B cell (primary cell): ENCODE measurements at regions not wholly inside any gene's neighbourhood (a gene's known extent, or its start where the extent isn't known, plus 50 kb on each side); places are given as distances from the start of the nearest gene placed in this dataset.

Experiments
- ATAC-seq: fragments of 200-7000 bp; cut with Tn5 transposase; one replicate; pipeline ENCODE4 v1.10.0; 2021; ENCODE audit warnings: low read depth, mild to moderate bottlenecking, moderate number of reproducible peaks, moderate library complexity
- CTCF ChIA-PET: fragments of 350-600 bp; sonication (Branson Sonifier 250); formaldehyde crosslinking; loops from one replicate; lab custom pipeline; 2021; ENCODE audit warnings: antibody characterized with exemption, inconsistent platforms; lab: Charles Lee
- POLR2A ChIA-PET: fragments of 350-600 bp; sonication (Branson Sonifier 250); formaldehyde crosslinking; loops from one replicate; lab custom pipeline; 2021; ENCODE audit warnings: antibody characterized with exemption; lab: Charles Lee
- DNase-seq: peaks from one replicate; pipeline ENCODE4 v3.0.0; 2013
- H2AFZ ChIP-seq: 2 replicates; pipeline ENCODE4 v1.6.1; 2012; ENCODE audit warnings: mild to moderate bottlenecking, low read depth, low read length; ENCODE audit not compliant: insufficient read depth, poor library complexity, severe bottlenecking
- H3K27ac ChIP-seq, 2 donors: 1 replicate in 1 of 2; 2 replicates in 1 of 2; pipeline ENCODE4 v1.5.1; 2012 to 2013; ENCODE audit warnings: low read length in 2 of 2, mild to moderate bottlenecking in 2 of 2, moderate library complexity in 1 of 2
- H3K27me3 ChIP-seq, 4 experiments: fragments of 200-600 bp in 1 of 4; sonication (generic) in 1 of 4; replicated peaks in 1 of 4; 1 replicate in 2 of 4; 2 replicates in 2 of 4; pipeline versions ENCODE4 v1.6.1 to v1.7.0; 2013 to 2016; ENCODE audit warnings: low read length in 3 of 4, mild to moderate bottlenecking in 2 of 4, mixed read lengths in 1 of 4, moderate library complexity in 1 of 4; ENCODE audit not compliant: insufficient read depth in 4 of 4, control insufficient read depth in 3 of 4; ENCODE audit errors: control extremely low read depth in 1 of 4
- H3K36me3 ChIP-seq, 2 experiments: replicated peaks in 1 of 2; 1 replicate in 1 of 2; 2 replicates in 1 of 2; pipeline versions ENCODE4 v1.6.1 to v1.7.1; 2013; ENCODE audit warnings: low read length in 1 of 2; ENCODE audit not compliant: insufficient read depth in 2 of 2, control insufficient read depth in 1 of 2; ENCODE audit errors: control extremely low read depth in 1 of 2, extremely low read depth in 1 of 2
- H3K4me1 ChIP-seq, 2 donors: fragments of 200-600 bp in 1 of 2; sonication (generic) in 1 of 2; 1 replicate in 1 of 2; 2 replicates in 1 of 2; pipeline versions ENCODE4 v1.5.1 to v1.6.1; 2013 to 2017; ENCODE audit warnings: low read length in 2 of 2; ENCODE audit not compliant: control insufficient read depth in 2 of 2, insufficient read depth in 2 of 2
- H3K4me2 ChIP-seq: replicated peaks from 2 replicates; pipeline ENCODE3; 2012; ENCODE audit warnings: mild to moderate bottlenecking, low read depth, low read length; ENCODE audit not compliant: poor library complexity, severe bottlenecking
- H3K4me3 ChIP-seq, 5 experiments: fragments of 200-600 bp in 1 of 5; sonication (generic) in 1 of 5; 1 replicate in 3 of 5; 2 replicates in 2 of 5; pipeline versions ENCODE4 v1.5.1 to v1.7.0; 2011 to 2016; ENCODE audit warnings: low read length in 4 of 5, mild to moderate bottlenecking in 4 of 5, low read depth in 2 of 5, control low read depth in 1 of 5, moderate library complexity in 1 of 5; ENCODE audit not compliant: insufficient read depth in 1 of 5; ENCODE audit errors: control extremely low read depth in 1 of 5, extremely low read depth in 1 of 5
- H3K79me2 ChIP-seq: fragments of 200-600 bp; sonication (generic); one replicate; pipeline ENCODE4 v1.6.0; 2016; ENCODE audit warnings: low read length; ENCODE audit not compliant: control insufficient read depth, insufficient read depth
- H3K9ac ChIP-seq: fragments of 200-600 bp; sonication (generic); 2 replicates; pipeline ENCODE4 v1.6.1; 2017; ENCODE audit warnings: mild to moderate bottlenecking, low read length, moderate library complexity
- H3K9me3 ChIP-seq, 3 donors: one replicate each; pipeline versions ENCODE4 v1.6.1 to v1.7.1; 2013; ENCODE audit warnings: low read length in 2 of 3; ENCODE audit not compliant: control insufficient read depth in 2 of 3, insufficient read depth in 1 of 3; ENCODE audit errors: control extremely low read depth in 1 of 3
- H4K20me1 ChIP-seq: 2 replicates; pipeline ENCODE4 v1.6.0; 2012; ENCODE audit warnings: mild to moderate bottlenecking, low read length; ENCODE audit not compliant: insufficient read depth, control insufficient read depth, poor library complexity, severe bottlenecking
- H3K27ac Mint-ChIP-seq: one replicate; pipeline ENCODE4 v1.8.0; 2021; ENCODE audit warnings: mixed read lengths
- H3K27me3 Mint-ChIP-seq: one replicate; pipeline ENCODE4 v1.8.0; 2021; ENCODE audit warnings: mixed read lengths
- H3K4me1 Mint-ChIP-seq: one replicate; pipeline ENCODE4 v1.8.0; 2021; ENCODE audit warnings: mixed read lengths
- H3K4me3 Mint-ChIP-seq: one replicate; pipeline ENCODE4 v1.8.0; 2021; ENCODE audit warnings: mixed read lengths
- H3K9me3 Mint-ChIP-seq: one replicate; pipeline ENCODE4 v1.8.0; 2022; ENCODE audit warnings: mixed read lengths; ENCODE audit not compliant: insufficient read depth
- EZH2 ChIP-seq: IDR thresholded peaks from 2 replicates; pipeline ENCODE4 v1.6.1; 2012; ENCODE audit warnings: borderline replicate concordance, low read depth, mild to moderate bottlenecking, moderate library complexity, low read length; ENCODE audit not compliant: insufficient read depth, poor library complexity, severe bottlenecking
- WGBS: methylation state at CpG from one replicate; pipeline ENCODE4 v1.1.5; 2013; ENCODE audit warnings: missing lambda C conversion rate; ENCODE audit not compliant: insufficient coverage; 5-methylcytosine and 5-hydroxymethylcytosine counted together
- intact Hi-C: fragments of 100-400 bp; cut with micrococcal nuclease; formaldehyde crosslinking; loops from one replicate; pipeline ENCODE4 v1.10.0; 2022
- TF ChIP-seq, protein P1 (sequence below): fragments of 200-600 bp; IDR thresholded peaks from one replicate; pipeline ENCODE4 v1.8.0; 2022; ENCODE audit warnings: antibody characterized with exemption, mild to moderate bottlenecking

DNA sequence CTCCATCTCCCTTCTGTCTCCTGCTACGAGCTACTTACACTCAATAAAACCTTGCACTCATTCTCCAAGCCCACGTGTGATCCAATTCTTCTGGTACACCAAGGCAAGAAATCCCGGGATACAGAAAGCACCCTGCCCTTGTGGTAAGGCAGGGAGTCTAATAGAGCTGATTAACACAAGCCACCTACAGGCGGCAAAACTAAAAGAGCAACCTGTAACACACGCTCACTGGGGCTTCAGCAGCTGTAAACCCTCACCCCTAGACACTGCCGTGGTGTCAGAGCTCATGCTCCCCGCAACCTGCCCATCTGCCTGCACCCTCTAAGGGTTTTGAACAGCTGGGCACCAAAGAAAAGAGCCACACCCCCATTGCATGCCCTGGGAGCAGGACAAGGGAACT lies 755.4 kb upstream of the HTR2C start:
- no peaks in the 10 kb centered on the region for H3K9me3 Mint-ChIP-seq
- ATAC-seq (no peak), DNase-seq (no peak)
- TF ChIP-seq, protein P1, sequence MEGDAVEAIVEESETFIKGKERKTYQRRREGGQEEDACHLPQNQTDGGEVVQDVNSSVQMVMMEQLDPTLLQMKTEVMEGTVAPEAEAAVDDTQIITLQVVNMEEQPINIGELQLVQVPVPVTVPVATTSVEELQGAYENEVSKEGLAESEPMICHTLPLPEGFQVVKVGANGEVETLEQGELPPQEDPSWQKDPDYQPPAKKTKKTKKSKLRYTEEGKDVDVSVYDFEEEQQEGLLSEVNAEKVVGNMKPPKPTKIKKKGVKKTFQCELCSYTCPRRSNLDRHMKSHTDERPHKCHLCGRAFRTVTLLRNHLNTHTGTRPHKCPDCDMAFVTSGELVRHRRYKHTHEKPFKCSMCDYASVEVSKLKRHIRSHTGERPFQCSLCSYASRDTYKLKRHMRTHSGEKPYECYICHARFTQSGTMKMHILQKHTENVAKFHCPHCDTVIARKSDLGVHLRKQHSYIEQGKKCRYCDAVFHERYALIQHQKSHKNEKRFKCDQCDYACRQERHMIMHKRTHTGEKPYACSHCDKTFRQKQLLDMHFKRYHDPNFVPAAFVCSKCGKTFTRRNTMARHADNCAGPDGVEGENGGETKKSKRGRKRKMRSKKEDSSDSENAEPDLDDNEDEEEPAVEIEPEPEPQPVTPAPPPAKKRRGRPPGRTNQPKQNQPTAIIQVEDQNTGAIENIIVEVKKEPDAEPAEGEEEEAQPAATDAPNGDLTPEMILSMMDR = no peak
- no peak for TF ChIP-seq EZH2
- Histone ChIP-seq H3K36me3 (no peaks in the 10 kb centered on the region), H2AFZ (no peak overlapping the region), H3K79me2 (no peaks in the 10 kb centered on the region), H3K9me3 (peaks cover 0 to 6% (median 0%) of the 10 kb centered on the region in 3 donors), H3K9ac (no peak overlapping the region), H3K4me3 (no peak overlapping the region), H3K4me1 (no peaks in the 10 kb centered on the region), H3K27ac (no peak overlapping the region), H3K27me3 (no peaks in the 10 kb centered on the region), H4K20me1 (no peaks in the 10 kb centered on the region), H3K4me2 (no peak overlapping the region)
- WGBS = no CpG with 5 or more reads among the region's 7 CpGs
- ChIA-PET POLR2A (no interaction called here), CTCF (no interaction called here)
- no peak overlapping the region for H3K27ac Mint-ChIP-seq
- H3K27me3 Mint-ChIP-seq = no peaks in the 10 kb centered on the region
- H3K4me3 Mint-ChIP-seq = no peak overlapping the region
- H3K4me1 Mint-ChIP-seq = no peaks in the 10 kb centered on the region
- intact Hi-C loops = no loop called here

DNA sequence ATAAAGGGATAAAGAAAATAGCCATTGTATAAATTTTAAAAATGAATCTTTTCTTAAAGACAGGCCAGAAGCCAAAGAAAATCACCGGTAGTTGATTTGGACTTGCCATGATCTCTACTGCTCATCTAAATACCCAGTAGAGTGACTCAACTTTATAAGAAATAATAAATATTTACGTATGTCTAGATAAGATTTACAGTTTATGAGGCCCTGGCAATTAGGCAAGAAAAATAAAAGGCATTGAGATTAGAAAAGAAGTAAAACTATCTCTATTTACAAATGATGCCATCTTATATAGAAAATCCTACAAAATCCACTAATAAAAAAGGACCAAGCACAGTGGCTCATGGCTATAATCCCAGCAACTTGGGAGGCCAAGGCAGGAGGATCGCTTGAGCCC lies 765.5 kb upstream of the HTR2C start:
- Histone ChIP-seq H3K9ac (no peak overlapping the region), H3K79me2 (no peaks in the 10 kb centered on the region), H4K20me1 (no peaks in the 10 kb centered on the region), H3K27me3 (no peaks in the 10 kb centered on the region), H3K9me3 (no peaks in the 10 kb centered on the region), H3K36me3 (no peaks in the 10 kb centered on the region), H3K4me2 (no peak overlapping the region), H3K4me3 (no peak overlapping the region), H3K4me1 (no peaks in the 10 kb centered on the region), H3K27ac (no peak overlapping the region), H2AFZ (no peak overlapping the region)
- Mint-ChIP-seq H3K9me3 (peaks cover 3% of the 10 kb centered on the region), H3K4me3 (no peak overlapping the region), H3K27ac (no peak overlapping the region), H3K27me3 (no peaks in the 10 kb centered on the region), H3K4me1 (no peaks in the 10 kb centered on the region)
- intact Hi-C loops = no loop called here
- DNase-seq (no peak), ATAC-seq (no peak)
- ChIA-PET CTCF (no interaction called here), POLR2A (no interaction called here)
- no peak for TF ChIP-seq EZH2
- TF ChIP-seq, protein P1 = no peak
- WGBS = no CpG with 5 or more reads among the region's 3 CpGs
